ENCODE measurements at regions not wholly inside any gene's neighbourhood (a gene's known extent, or its start where the extent isn't known, plus 50 kb on each side); places are given as distances from the start of the nearest gene placed in this dataset.

- Mint-ChIP-seq H3K9me3 (peaks cover 8% of the 10 kb centered on the region), H3K4me3 (no peak overlapping the region), H3K27me3 (ENCODE audit: low read depth) (no peaks in the 10 kb centered on the region; the same call in none of the 2 replicates), H3K27ac (no peak overlapping the region), H3K36me3 (no peaks in the 10 kb centered on the region), H3K4me1 (no peaks in the 10 kb centered on the region)
- TF ChIP-seq E2F5 (CRISPR knock-in tag; IDR thresholded peaks at IDR 0.05) (no peak), ZNF416 (CRISPR knock-in tag; IDR thresholded peaks at IDR 0.05) (no peak), SP1 (CRISPR knock-in tag; conservative IDR thresholded peaks at IDR 0.05) (no peak), ERG (CRISPR knock-in tag; IDR thresholded peaks at IDR 0.05) (no peak), MXD4 (CRISPR knock-in tag; IDR thresholded peaks at IDR 0.05; ENCODE audit: borderline replicate concordance) (no peak), TP53 (CRISPR knock-in tag; IDR thresholded peaks at IDR 0.05) (no peak), ZNF281 (CRISPR knock-in tag; IDR thresholded peaks at IDR 0.05) (no peak), CDX4 (CRISPR knock-in tag; IDR thresholded peaks at IDR 0.05; ENCODE audit: borderline replicate concordance) (no peak), TEAD1 (CRISPR knock-in tag; IDR thresholded peaks at IDR 0.05) (no peak)
- ATAC-seq (no peak), DNase-seq (ENCODE audit: low spot score) (no peak)
- ChIA-PET CTCF (no interaction called here), POLR2A (no interaction called here)
These were observed 111.7 kb upstream of the SLC22A23 start for GRCh38 chr6:3568396-3569082.

- H3K27ac Mint-ChIP-seq, result no peak overlapping the region
- no peak for ATAC-seq
- no peak for DNase-seq (ENCODE audit: low spot score)
- H3K4me3 Mint-ChIP-seq, result no peak overlapping the region
- ChIA-PET POLR2A (no interaction called here), CTCF (no interaction called here)
- no peaks in the 10 kb centered on the region; the same call in none of the 2 replicates for H3K27me3 Mint-ChIP-seq (ENCODE audit: low read depth)
- TF ChIP-seq IRF1 (CRISPR knock-in tag; IDR thresholded peaks at IDR 0.05), result no peak
- no peak for TF ChIP-seq SMAD3 (CRISPR knock-in tag; IDR thresholded peaks at IDR 0.05; ENCODE audit: borderline replicate concordance)
- no peak for TF ChIP-seq E2F5 (CRISPR knock-in tag; IDR thresholded peaks at IDR 0.05)
- TF ChIP-seq FOXJ3 (CRISPR knock-in tag; IDR thresholded peaks at IDR 0.05; ENCODE audit: borderline replicate concordance), result no peak
- no peak for TF ChIP-seq ZNF317 (CRISPR knock-in tag; IDR thresholded peaks at IDR 0.05; ENCODE audit: borderline replicate concordance, low read depth)
- TF ChIP-seq ZNF281 (CRISPR knock-in tag; IDR thresholded peaks at IDR 0.05), result no peak
- TF ChIP-seq NR1H2 (CRISPR knock-in tag; IDR thresholded peaks at IDR 0.05), result no peak
- TF ChIP-seq ETV6 (CRISPR knock-in tag; IDR thresholded peaks at IDR 0.05), result no peak
- TF ChIP-seq TP53 (CRISPR knock-in tag; IDR thresholded peaks at IDR 0.05), result no peak
- no peak for TF ChIP-seq TCF7 (CRISPR knock-in tag; IDR thresholded peaks at IDR 0.05; ENCODE audit: low read depth)
- no peak for TF ChIP-seq E2F4 (CRISPR knock-in tag; IDR thresholded peaks at IDR 0.05; ENCODE audit: borderline replicate concordance, low read depth)
- no peak for TF ChIP-seq OVOL2 (CRISPR knock-in tag; IDR thresholded peaks at IDR 0.05; ENCODE audit: borderline replicate concordance)
- no peak for TF ChIP-seq USF2 (CRISPR knock-in tag; IDR thresholded peaks at IDR 0.05)
- no peaks in the 10 kb centered on the region for H3K36me3 Mint-ChIP-seq
- H3K9me3 Mint-ChIP-seq, result peaks cover 8% of the 10 kb centered on the region
- H3K4me1 Mint-ChIP-seq, result peaks cover 6% of the 10 kb centered on the region
These were observed 110.0 kb upstream of the SLC22A23 start for GRCh38 chr6:3566812-3567211.

Data from WTC11 (cell line).